Sigmoid colon (tissue), 6 donors: ENCODE measurements at regions not wholly inside any gene's neighbourhood (a gene's known extent, or its start where the extent isn't known, plus 50 kb on each side); places are given as distances from the start of the nearest gene placed in this dataset.

Source experiments
- DNase-seq: peaks from one replicate; pipeline ENCODE4 v3.0.0-alpha.2; 2019
- H3K27ac ChIP-seq, 4 donors: fragments of 200-600 bp; sonication (generic); one replicate each; pipeline ENCODE4 v1.5.1; 2016 to 2019; ENCODE audit warnings: mild to moderate bottlenecking in 1 of 4
- H3K27me3 ChIP-seq, 3 donors: fragments of 200-600 bp; sonication (generic); one replicate each; pipeline ENCODE4 v1.5.1; 2019; ENCODE audit warnings: mild to moderate bottlenecking in 1 of 3
- H3K36me3 ChIP-seq, 4 donors: fragments of 200-600 bp; sonication (generic); one replicate each; pipeline ENCODE4 v1.5.1; 2016 to 2019
- H3K4me1 ChIP-seq, 4 donors: fragments of 200-600 bp; sonication (generic); one replicate each; pipeline ENCODE4 v1.5.1; 2017 to 2019
- H3K4me3 ChIP-seq, 4 donors: fragments of 200-600 bp; sonication (generic); one replicate each; pipeline ENCODE4 v1.5.1; 2017 to 2019; ENCODE audit warnings: mild to moderate bottlenecking in 2 of 4, moderate library complexity in 1 of 4
- H3K9me3 ChIP-seq, 4 donors: fragments of 200-600 bp in 3 of 4; sonication (generic) in 3 of 4; one replicate each; pipeline versions ENCODE4 v1.5.1 to v1.6.1; 2013 to 2019
- CTCF ChIP-seq, 4 experiments: fragments of 450-650 bp in 3 of 4; fragments of 200-600 bp in 1 of 4; IDR thresholded peaks; one replicate each; pipeline ENCODE4 v1.5.1; 2016 to 2019; ENCODE audit warnings: antibody characterized with exemption in 4 of 4, mild to moderate bottlenecking in 3 of 4, moderate library complexity in 2 of 4
- EP300 ChIP-seq, 4 donors: sonication (generic); formaldehyde crosslinking; IDR thresholded peaks; one replicate each; pipeline ENCODE4 v1.6.1; 2017; ENCODE audit warnings: antibody characterized with exemption in 4 of 4
- POLR2A ChIP-seq, 2 donors: fragments of 450-650 bp; IDR thresholded peaks; one replicate each; pipeline ENCODE4 v1.6.1; 2016; ENCODE audit warnings: antibody characterized with exemption in 2 of 2, mild to moderate bottlenecking in 2 of 2, moderate library complexity in 2 of 2
- POLR2AphosphoS5 ChIP-seq, 4 donors: sonication (generic); formaldehyde crosslinking; IDR thresholded peaks; one replicate each; pipeline ENCODE4 v1.6.1; 2017; ENCODE audit warnings: antibody characterized with exemption in 4 of 4
- WGBS, 2 donors: extraction: QIAGEN DNeasy Blood & Tissue Kit; methylation state at CpG; one replicate each; pipeline ENCODE4 v1.1.7; 2013; 5-methylcytosine and 5-hydroxymethylcytosine counted together
- intact Hi-C: fragments of 100-400 bp; cut with DNase I; formaldehyde crosslinking; loops from one replicate; pipeline ENCODE4 v1.15.1; 2023
- donor health status: healthy with polysubstance abuse.
- donor health status: healthy.

- 50 to 64% methylated on average over 4 of the region's 4 CpGs for WGBS, 2 donors
- Histone ChIP-seq H3K9me3 (no peaks in the 10 kb centered on the region), H3K36me3 (no peaks in the 10 kb centered on the region), H3K4me1 (peaks cover 0 to 15% (median 5%) of the 10 kb centered on the region in 4 donors), H3K27me3 (no peaks in the 10 kb centered on the region), H3K27ac (no peak overlapping the region), H3K4me3 (no peak overlapping the region)
- intact Hi-C loops = no loop called here
- TF ChIP-seq POLR2AphosphoS5 (IDR thresholded peaks at IDR 0.05) (no peak), EP300 (IDR thresholded peaks at IDR 0.05) (no peak), CTCF (IDR thresholded peaks at IDR 0.05) (no peak), POLR2A (IDR thresholded peaks at IDR 0.05) (no peak)
- DNase-seq = no peak
Observed at GRCh38 chr3:81863756-81864155, 102.3 kb upstream of the GBE1 start.

- TF ChIP-seq CTCF (IDR thresholded peaks at IDR 0.05) (no peak), POLR2A (IDR thresholded peaks at IDR 0.05) (no peak), EP300 (IDR thresholded peaks at IDR 0.05) (no peak), POLR2AphosphoS5 (IDR thresholded peaks at IDR 0.05) (no peak)
- intact Hi-C loops = no loop called here
- no peak for DNase-seq
- no peak overlapping the region for H3K27ac ChIP-seq
- H3K36me3 ChIP-seq = no peaks in the 10 kb centered on the region
- no peaks in the 10 kb centered on the region for H3K9me3 ChIP-seq
- no peaks in the 10 kb centered on the region for H3K27me3 ChIP-seq
- WGBS, 2 donors = 50 to 88% methylated on average over 1 of the region's 1 CpG
- peaks cover 0 to 15% (median 5%) of the 10 kb centered on the region in 4 donors for H3K4me1 ChIP-seq
- no peak overlapping the region for H3K4me3 ChIP-seq
Observed at GRCh38 chr3:81861593-81861992, 100.1 kb upstream of the GBE1 start.

- DNase-seq = no peak
- WGBS, 2 donors = 94 to 95% methylated on average over 1 of the region's 1 CpG
- H3K4me1 ChIP-seq = peaks cover 0 to 12% (median 3%) of the 10 kb centered on the region in 4 donors
- H3K9me3 ChIP-seq = no peaks in the 10 kb centered on the region
- no peaks in the 10 kb centered on the region for H3K27me3 ChIP-seq
- H3K27ac ChIP-seq = no peak overlapping the region
- no peak for TF ChIP-seq POLR2AphosphoS5 (IDR thresholded peaks at IDR 0.05)
- TF ChIP-seq POLR2A (IDR thresholded peaks at IDR 0.05) = no peak
- TF ChIP-seq EP300 (IDR thresholded peaks at IDR 0.05) = no peak
- no peak for TF ChIP-seq CTCF (IDR thresholded peaks at IDR 0.05)
- H3K4me3 ChIP-seq = no peak overlapping the region
- intact Hi-C loops = no loop called here
- no peaks in the 10 kb centered on the region for H3K36me3 ChIP-seq
Observed at GRCh38 chr3:81859524-81859923, 98.1 kb upstream of the GBE1 start.

- H3K4me1 ChIP-seq = no peaks in the 10 kb centered on the region
- intact Hi-C loops = no loop called here
- H3K36me3 ChIP-seq = no peaks in the 10 kb centered on the region
- no peak for DNase-seq
- no peaks in the 10 kb centered on the region for H3K27me3 ChIP-seq
- H3K9me3 ChIP-seq = no peaks in the 10 kb centered on the region
- H3K27ac ChIP-seq = no peak overlapping the region
- no peak overlapping the region for H3K4me3 ChIP-seq
- 70 to 75% methylated on average over 3 of the region's 3 CpGs for WGBS, 2 donors
- TF ChIP-seq POLR2AphosphoS5 (IDR thresholded peaks at IDR 0.05) = no peak
- TF ChIP-seq POLR2A (IDR thresholded peaks at IDR 0.05) = no peak
Observed at GRCh38 chr3:81853431-81853830, 92.0 kb upstream of the GBE1 start.

GRCh38 chr3:81851176-81851575 lies 89.7 kb upstream of the GBE1 start:
- H3K9me3 ChIP-seq = no peaks in the 10 kb centered on the region
- H3K4me3 ChIP-seq = no peak overlapping the region
- intact Hi-C loops = no loop called here
- TF ChIP-seq POLR2A (IDR thresholded peaks at IDR 0.05) (no peak), EP300 (IDR thresholded peaks at IDR 0.05) (no peak), CTCF (IDR thresholded peaks at IDR 0.05) (no peak), POLR2AphosphoS5 (IDR thresholded peaks at IDR 0.05) (no peak)
- H3K4me1 ChIP-seq = no peaks in the 10 kb centered on the region
- no peaks in the 10 kb centered on the region for H3K27me3 ChIP-seq
- no peaks in the 10 kb centered on the region for H3K36me3 ChIP-seq
- no peak for DNase-seq
- no peak overlapping the region for H3K27ac ChIP-seq
